ENCODE measurements at regions not wholly inside any gene's neighbourhood (a gene's known extent, or its start where the extent isn't known, plus 50 kb on each side); places are given as distances from the start of the nearest gene placed in this dataset.

- H3K9ac ChIP-seq (ENCODE audit: low read depth in 1 of 2, low read length in 2 of 2) = no peak overlapping the region
- no peak overlapping the region for H3K4me3 ChIP-seq (ENCODE audit: low read depth in 1 of 3, low read length in 3 of 3)
- TF ChIP-seq RXRA (IDR thresholded peaks at IDR 0.05) (peak in 1 of 2 donors; percentile 35), NR2F2 (IDR thresholded peaks at IDR 0.05) (no peak), SP1 (IDR thresholded peaks at IDR 0.05) (no peak), JUND (IDR thresholded peaks at IDR 0.05) (no peak), TAF1 (conservative IDR thresholded peaks at IDR 0.05) (no peak), HNF4G (IDR thresholded peaks at IDR 0.05) (no peak), MAX (IDR thresholded peaks at IDR 0.05) (no peak), RAD21 (IDR thresholded peaks at IDR 0.05) (no peak), HNF4A (conservative IDR thresholded peaks at IDR 0.05) (peak in 1 of 2 donors; percentile 37), FOXA2 (IDR thresholded peaks at IDR 0.05) (no peak), REST (IDR thresholded peaks at IDR 0.05) (no peak), YY1 (IDR thresholded peaks at IDR 0.05) (peak; percentile 21), GABPA (IDR thresholded peaks at IDR 0.05 in 1 of 2, conservative IDR thresholded peaks at IDR 0.05 in 1 of 2) (no peak), EGR1 (IDR thresholded peaks at IDR 0.05; ENCODE audit: low read depth in 2 of 2) (no peak), FOXA1 (IDR thresholded peaks at IDR 0.05) (no peak), ZBTB33 (IDR thresholded peaks at IDR 0.05) (no peak)
- TF ChIP-seq, protein P1, sequence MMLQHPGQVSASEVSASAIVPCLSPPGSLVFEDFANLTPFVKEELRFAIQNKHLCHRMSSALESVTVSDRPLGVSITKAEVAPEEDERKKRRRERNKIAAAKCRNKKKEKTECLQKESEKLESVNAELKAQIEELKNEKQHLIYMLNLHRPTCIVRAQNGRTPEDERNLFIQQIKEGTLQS (IDR thresholded peaks at IDR 0.05) = no peak
- TF ChIP-seq, protein P2, sequence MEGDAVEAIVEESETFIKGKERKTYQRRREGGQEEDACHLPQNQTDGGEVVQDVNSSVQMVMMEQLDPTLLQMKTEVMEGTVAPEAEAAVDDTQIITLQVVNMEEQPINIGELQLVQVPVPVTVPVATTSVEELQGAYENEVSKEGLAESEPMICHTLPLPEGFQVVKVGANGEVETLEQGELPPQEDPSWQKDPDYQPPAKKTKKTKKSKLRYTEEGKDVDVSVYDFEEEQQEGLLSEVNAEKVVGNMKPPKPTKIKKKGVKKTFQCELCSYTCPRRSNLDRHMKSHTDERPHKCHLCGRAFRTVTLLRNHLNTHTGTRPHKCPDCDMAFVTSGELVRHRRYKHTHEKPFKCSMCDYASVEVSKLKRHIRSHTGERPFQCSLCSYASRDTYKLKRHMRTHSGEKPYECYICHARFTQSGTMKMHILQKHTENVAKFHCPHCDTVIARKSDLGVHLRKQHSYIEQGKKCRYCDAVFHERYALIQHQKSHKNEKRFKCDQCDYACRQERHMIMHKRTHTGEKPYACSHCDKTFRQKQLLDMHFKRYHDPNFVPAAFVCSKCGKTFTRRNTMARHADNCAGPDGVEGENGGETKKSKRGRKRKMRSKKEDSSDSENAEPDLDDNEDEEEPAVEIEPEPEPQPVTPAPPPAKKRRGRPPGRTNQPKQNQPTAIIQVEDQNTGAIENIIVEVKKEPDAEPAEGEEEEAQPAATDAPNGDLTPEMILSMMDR (IDR thresholded peaks at IDR 0.05; ENCODE audit: low read depth, low read length, missing input control) = no peak
- H3K27ac ChIP-seq (ENCODE audit: low read depth in 1 of 2, low read length in 2 of 2) = peak overlapping the region in 1 of 2 donors; percentile 23
- 62% methylated on average over 2 of the region's 2 CpGs for WGBS
- no peak for DNase-seq (ENCODE audit: low spot score)
- H3K9me3 ChIP-seq (ENCODE audit: control insufficient read depth in 4 of 4, low read length in 3 of 4) = no peaks in the 10 kb centered on the region
- no peaks in the 10 kb centered on the region for H3K27me3 ChIP-seq (ENCODE audit: control insufficient read depth in 4 of 4, insufficient read depth in 4 of 4, low read length in 3 of 4)
- peaks cover 0 to 12% (median 9%) of the 10 kb centered on the region in 4 donors for H3K4me1 ChIP-seq (ENCODE audit: control insufficient read depth in 4 of 4, insufficient read depth in 4 of 4, low read length in 3 of 4)
- H3K36me3 ChIP-seq (ENCODE audit: control insufficient read depth in 4 of 4, insufficient read depth in 3 of 4, low read depth in 1 of 4, low read length in 3 of 4) = no peaks in the 10 kb centered on the region
These were observed 77.3 kb downstream of the INSIG2 start for GRCh38 chr2:118165595-118165994.

Measured in liver (tissue), 8 donors.